HG02798 (cell line): ENCODE measurements at regions not wholly inside any gene's neighbourhood (a gene's known extent, or its start where the extent isn't known, plus 50 kb on each side); places are given as distances from the start of the nearest gene placed in this dataset.

Source experiments
- ATAC-seq: cut with Tn5 transposase; IDR thresholded peaks from one replicate; pipeline ENCODE4 v1.9.1; 2021; ENCODE audit warnings: mild to moderate bottlenecking; ENCODE audit not compliant: unreplicated experiment, poor library complexity

DNA sequence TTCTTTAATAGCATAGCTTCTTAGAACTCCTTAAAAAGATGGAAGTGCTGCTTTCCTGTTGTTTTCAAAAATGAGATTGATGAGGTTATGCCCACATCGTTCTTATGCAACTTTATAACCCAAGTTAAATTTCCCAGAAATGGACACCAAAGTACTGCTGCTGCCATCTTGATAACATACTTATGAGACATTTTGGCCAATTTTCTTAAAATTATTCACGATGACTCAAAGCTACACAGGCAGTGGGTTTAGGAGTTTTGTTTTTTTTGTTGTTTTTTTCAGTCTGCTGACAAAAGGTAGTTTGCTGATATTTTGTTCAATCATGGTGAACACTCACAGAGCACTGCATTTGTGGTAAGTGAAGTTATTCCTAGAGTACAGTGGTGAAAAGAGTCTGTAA is 54.9 kb upstream of the RFC3 start:
- ATAC-seq = no peak

DNA sequence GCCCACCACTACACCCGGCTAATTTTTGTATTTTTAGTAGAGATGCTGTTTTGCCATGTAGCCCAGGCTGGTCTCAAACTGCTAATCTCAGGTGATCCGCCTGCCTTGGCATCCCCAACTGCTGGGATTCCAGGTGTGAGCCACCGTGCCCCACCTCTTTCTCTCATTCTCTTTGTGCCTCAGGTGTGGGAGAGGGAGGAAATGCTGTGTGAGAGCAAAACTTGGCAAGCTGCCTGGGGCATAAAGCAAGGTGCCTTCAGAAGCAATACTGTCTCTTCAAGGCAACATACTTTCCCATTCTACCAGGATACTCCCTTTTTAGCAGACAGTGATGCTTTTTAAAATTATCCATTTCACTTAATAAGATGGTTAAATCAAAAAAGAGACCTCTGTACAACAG is 53.2 kb upstream of the RFC3 start:
- ATAC-seq = no peak

DNA sequence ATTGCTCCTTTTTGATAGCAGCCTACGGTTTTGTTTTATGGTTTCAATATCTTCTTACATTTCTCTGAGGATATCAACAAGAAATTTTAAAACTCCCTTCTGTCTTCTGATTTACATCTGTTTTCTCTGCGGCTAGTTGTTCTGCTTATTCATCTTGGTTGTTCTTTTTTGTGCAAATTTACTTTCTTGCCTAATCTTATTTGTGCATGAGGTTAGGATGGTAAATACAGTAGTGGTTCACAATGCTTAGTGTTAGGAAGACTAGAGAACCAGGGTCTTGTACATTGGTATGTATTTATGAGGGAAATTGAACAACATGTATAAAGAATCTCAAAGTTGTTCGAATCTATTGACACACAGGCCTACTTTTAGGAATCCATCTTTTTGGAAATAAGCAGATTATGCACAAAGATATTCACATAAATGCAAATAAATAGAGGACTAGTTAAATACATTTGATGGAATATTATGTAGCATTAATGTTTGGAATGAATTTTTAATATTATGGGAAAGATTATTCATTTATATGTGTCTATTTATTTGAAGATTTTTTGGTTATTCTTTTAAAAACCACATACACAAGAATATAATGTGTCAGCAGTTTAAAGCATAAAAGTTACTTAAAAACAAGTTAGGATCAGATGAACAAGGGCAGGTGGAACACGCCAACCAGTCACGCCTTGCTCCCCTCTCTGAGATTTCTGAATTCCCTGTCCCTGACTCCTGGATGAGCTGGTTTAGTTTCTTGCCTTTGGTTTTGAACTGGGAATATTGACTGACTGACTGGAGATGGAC is 51.4 kb upstream of the RFC3 start:
- no peak for ATAC-seq

DNA sequence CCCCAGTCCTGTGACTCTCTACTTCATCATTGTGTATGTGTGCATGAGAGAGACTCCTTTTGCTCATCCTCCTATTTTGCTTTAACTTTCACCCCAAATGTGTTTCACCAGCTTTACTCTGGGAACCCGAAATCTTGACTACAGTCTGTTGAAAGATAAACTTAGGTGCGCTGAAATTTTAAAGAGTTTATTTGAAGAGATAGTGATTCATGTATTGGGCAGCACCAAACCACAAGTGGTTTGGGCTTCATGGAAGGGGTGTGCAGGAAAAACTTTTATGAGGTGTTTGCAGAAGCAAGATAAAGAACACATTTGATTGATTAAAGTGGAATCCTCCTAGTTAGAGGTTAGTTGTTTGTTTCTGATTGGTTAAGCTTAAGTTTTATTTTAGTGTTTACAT is 50.8 kb upstream of the RFC3 start:
- no peak for ATAC-seq
